Ascending aorta (tissue), 2 donors: ENCODE measurements at regions not wholly inside any gene's neighbourhood (a gene's known extent, or its start where the extent isn't known, plus 50 kb on each side); places are given as distances from the start of the nearest gene placed in this dataset.

Source experiments
- DNase-seq, 2 donors: peaks; one replicate each; pipeline ENCODE4 v3.0.0-alpha.2; 2019; ENCODE audit warnings: low spot score in 2 of 2
- H3K27ac ChIP-seq, 2 donors: fragments of 200-600 bp; sonication (generic); one replicate each; pipeline ENCODE4 v1.5.1; 2016 to 2017; ENCODE audit warnings: mild to moderate bottlenecking in 1 of 2
- H3K27me3 ChIP-seq: fragments of 200-600 bp; sonication (generic); one replicate; pipeline ENCODE4 v1.5.1; 2017
- H3K36me3 ChIP-seq, 2 donors: fragments of 200-600 bp; sonication (generic); one replicate each; pipeline ENCODE4 v1.5.1; 2016
- H3K4me1 ChIP-seq, 2 donors: fragments of 200-600 bp; sonication (generic); one replicate each; pipeline ENCODE4 v1.5.1; 2016 to 2017; ENCODE audit warnings: mild to moderate bottlenecking in 1 of 2
- H3K4me3 ChIP-seq, 2 donors: fragments of 200-600 bp; sonication (generic); one replicate each; pipeline ENCODE4 v1.5.1; 2016 to 2017; ENCODE audit warnings: mild to moderate bottlenecking in 1 of 2
- H3K9me3 ChIP-seq, 2 donors: fragments of 200-600 bp; sonication (generic); one replicate each; pipeline ENCODE4 v1.5.1; 2016
- intact Hi-C: fragments of 100-400 bp; cut with DNase I; formaldehyde crosslinking; loops from one replicate; pipeline ENCODE4 v1.15.1; 2023
- TF ChIP-seq, protein P1 (sequence below), 3 experiments: fragments of 200-600 bp in 2 of 3; fragments of 450-650 bp in 1 of 3; sonication (generic) in 2 of 3; IDR thresholded peaks; one replicate each; pipeline ENCODE4 v1.5.1; 2016 to 2019; ENCODE audit warnings: antibody characterized with exemption in 3 of 3, mild to moderate bottlenecking in 1 of 3, moderate library complexity in 1 of 3

DNA sequence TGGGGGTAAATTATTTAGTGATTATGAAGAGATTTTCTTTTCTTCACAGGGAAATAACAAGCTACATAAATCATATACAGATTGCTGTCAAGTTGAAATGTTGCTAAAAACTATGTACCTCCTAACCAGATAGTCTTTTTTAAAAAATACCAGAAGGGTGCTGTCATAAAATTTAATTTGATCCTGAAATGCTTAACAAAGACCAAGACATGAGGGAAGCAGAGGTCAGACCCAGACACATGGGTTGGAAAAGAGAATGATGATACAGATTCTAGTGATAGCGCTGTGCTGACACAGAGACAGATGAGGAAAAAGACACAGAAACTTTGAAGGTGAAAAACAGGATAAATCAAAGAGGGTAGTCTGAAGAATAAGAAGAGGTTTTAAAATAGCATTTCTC lies 573.1 kb downstream of the HACE1 start:
- intact Hi-C loops = no loop called here
- no peaks in the 10 kb centered on the region for H3K9me3 ChIP-seq

DNA sequence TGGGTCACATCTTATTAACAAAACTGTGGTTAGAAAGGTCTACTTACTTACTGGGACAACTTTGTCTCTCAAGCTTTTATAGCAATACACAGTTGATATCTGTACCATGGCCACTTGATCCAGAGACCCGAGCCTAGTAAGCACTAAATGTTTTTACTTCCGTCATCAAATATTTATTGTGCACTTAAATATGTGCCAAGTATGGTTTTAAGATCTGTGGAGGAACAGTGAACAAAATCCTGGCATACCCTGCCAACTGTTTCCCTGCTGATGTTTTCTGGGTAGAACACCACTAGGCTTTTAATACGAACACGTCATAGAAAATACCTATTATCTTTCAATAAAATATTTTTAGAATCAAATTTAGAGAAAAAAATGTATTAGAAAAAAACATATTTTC lies 574.8 kb downstream of the HACE1 start:
- Histone ChIP-seq H3K4me1 (peaks cover 0 to 2% of the 10 kb centered on the region in 2 donors), H3K27ac (no peak overlapping the region), H3K36me3 (no peaks in the 10 kb centered on the region), H3K27me3 (no peaks in the 10 kb centered on the region), H3K9me3 (no peaks in the 10 kb centered on the region), H3K4me3 (no peak overlapping the region)
- intact Hi-C loops = no loop called here
- TF ChIP-seq, protein P1, sequence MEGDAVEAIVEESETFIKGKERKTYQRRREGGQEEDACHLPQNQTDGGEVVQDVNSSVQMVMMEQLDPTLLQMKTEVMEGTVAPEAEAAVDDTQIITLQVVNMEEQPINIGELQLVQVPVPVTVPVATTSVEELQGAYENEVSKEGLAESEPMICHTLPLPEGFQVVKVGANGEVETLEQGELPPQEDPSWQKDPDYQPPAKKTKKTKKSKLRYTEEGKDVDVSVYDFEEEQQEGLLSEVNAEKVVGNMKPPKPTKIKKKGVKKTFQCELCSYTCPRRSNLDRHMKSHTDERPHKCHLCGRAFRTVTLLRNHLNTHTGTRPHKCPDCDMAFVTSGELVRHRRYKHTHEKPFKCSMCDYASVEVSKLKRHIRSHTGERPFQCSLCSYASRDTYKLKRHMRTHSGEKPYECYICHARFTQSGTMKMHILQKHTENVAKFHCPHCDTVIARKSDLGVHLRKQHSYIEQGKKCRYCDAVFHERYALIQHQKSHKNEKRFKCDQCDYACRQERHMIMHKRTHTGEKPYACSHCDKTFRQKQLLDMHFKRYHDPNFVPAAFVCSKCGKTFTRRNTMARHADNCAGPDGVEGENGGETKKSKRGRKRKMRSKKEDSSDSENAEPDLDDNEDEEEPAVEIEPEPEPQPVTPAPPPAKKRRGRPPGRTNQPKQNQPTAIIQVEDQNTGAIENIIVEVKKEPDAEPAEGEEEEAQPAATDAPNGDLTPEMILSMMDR (IDR thresholded peaks at IDR 0.05) = no peak
- DNase-seq = no peak

More for the DNA sequence above, 573.1 kb downstream of the HACE1 start:
- no peaks in the 10 kb centered on the region for H3K27me3 ChIP-seq
- H3K36me3 ChIP-seq = no peaks in the 10 kb centered on the region
- DNase-seq = no peak
- H3K27ac ChIP-seq = no peak overlapping the region
- H3K4me1 ChIP-seq = peaks cover 0 to 2% of the 10 kb centered on the region in 2 donors
- H3K4me3 ChIP-seq = no peak overlapping the region
- TF ChIP-seq, protein P1 (IDR thresholded peaks at IDR 0.05) = no peak

DNA sequence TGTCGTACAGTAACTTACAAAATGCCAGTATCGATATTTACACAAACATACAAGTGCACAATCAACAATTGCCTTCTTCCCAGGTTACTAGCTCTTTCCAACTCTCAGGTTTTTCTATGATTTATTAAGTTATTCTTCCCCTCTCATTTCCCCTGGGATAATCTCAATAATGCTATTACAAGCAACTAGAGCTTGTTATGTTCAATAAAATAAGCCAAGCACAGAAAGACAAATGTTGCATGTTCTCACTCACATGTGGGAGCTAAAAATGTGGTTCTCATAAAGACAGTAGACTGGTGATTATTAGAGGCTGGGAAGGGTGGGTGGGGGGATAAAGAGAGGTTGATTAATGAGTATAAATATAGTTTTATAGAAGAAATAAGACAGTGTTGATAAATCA lies 577.1 kb downstream of the HACE1 start:
- DNase-seq = no peak
- Histone ChIP-seq H3K4me3 (no peak overlapping the region), H3K4me1 (peaks cover 0 to 2% of the 10 kb centered on the region in 2 donors), H3K27me3 (no peaks in the 10 kb centered on the region), H3K27ac (no peak overlapping the region), H3K9me3 (no peaks in the 10 kb centered on the region), H3K36me3 (no peaks in the 10 kb centered on the region)
- TF ChIP-seq, protein P1 (IDR thresholded peaks at IDR 0.05) = no peak
- intact Hi-C loops = no loop called here

DNA sequence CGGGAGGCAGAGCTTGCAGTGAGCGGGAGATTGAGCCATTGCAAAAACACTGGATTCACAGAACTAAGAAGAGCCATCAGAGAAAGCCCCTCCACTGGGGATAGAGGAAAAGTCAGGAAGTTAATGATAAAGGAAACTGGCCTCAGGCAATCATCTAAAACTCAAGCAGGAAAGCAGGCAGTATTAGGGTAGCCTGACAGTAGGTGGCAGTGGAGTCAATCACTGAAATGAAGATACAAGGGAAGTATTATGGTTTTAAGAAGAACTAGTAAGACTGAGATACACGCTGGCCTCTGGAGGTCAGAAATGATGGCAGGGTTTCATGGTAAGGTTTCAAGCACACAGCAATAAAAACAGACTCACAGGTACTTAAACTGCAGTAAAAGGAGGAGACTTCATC lies 578.3 kb downstream of the HACE1 start:
- Histone ChIP-seq H3K27me3 (no peaks in the 10 kb centered on the region), H3K27ac (no peak overlapping the region), H3K4me1 (peaks cover 0 to under 1% of the 10 kb centered on the region in 2 donors), H3K36me3 (no peaks in the 10 kb centered on the region), H3K4me3 (no peak overlapping the region), H3K9me3 (no peaks in the 10 kb centered on the region)
- no peak for DNase-seq
- TF ChIP-seq, protein P1 (IDR thresholded peaks at IDR 0.05) = no peak
- intact Hi-C loops = no loop called here

DNA sequence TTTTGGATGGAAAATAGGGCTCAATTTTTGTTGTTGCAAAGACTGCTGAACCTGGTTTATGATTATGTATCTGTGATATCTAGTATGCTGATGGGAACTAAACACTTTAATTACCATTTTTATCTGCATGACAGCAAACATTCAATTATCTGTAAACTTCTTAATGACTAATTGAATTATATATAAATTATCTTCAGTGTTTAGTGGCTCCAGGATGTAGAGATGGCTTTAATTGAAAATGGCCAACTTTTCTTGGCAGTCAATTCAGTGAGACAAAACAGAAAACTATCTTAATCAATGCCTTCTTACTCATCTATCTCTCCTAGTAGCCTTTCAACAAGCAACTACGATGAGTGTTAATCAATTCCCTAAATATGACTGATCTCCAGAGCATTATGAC lies 591.3 kb downstream of the HACE1 start:
- Histone ChIP-seq H3K36me3 (no peaks in the 10 kb centered on the region), H3K4me3 (no peak overlapping the region), H3K4me1 (no peaks in the 10 kb centered on the region), H3K27me3 (no peaks in the 10 kb centered on the region), H3K9me3 (no peaks in the 10 kb centered on the region), H3K27ac (no peak overlapping the region)
- intact Hi-C loops = no loop called here
- TF ChIP-seq, protein P1 (IDR thresholded peaks at IDR 0.05) = no peak
- no peak for DNase-seq

DNA sequence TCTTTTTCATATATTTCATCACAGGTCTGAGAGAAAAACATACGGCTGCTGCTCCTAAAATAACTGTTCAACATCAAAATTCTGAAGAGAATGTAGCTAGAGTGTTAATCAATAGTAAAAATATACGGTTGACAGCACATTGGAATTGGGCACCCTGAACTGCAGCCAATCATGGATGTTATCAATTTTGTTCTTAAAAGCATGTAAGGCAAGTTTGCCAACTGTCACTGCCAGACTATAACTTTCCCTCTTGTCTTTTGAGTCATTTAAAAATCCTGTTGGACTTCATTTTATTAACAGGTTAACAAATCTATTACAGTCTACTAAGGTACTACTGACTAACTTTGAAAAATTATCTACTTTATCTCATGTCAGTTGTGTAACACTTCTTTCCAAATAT lies 592.8 kb downstream of the HACE1 start:
- no peaks in the 10 kb centered on the region for H3K4me1 ChIP-seq
- H3K9me3 ChIP-seq = no peaks in the 10 kb centered on the region
- TF ChIP-seq, protein P1 (IDR thresholded peaks at IDR 0.05) = no peak
- DNase-seq = no peak
- H3K27me3 ChIP-seq = no peaks in the 10 kb centered on the region
- H3K36me3 ChIP-seq = no peaks in the 10 kb centered on the region
- intact Hi-C loops = no loop called here
- no peak overlapping the region for H3K27ac ChIP-seq
- H3K4me3 ChIP-seq = no peak overlapping the region
